22Rv1 (cell line): ENCODE measurements at regions not wholly inside any gene's neighbourhood (a gene's known extent, or its start where the extent isn't known, plus 50 kb on each side); places are given as distances from the start of the nearest gene placed in this dataset.

ENCODE experiments used
- CTCF ChIP-seq: fragments of 450-650 bp; IDR thresholded peaks from 2 replicates; pipeline ENCODE4 v1.5.1; 2017; ENCODE audit warnings: mild to moderate bottlenecking
- ZFX ChIP-seq: fragments of 450-650 bp; IDR thresholded peaks from 2 replicates; pipeline ENCODE4 v1.6.1; 2017; ENCODE audit warnings: antibody characterized with exemption, borderline replicate concordance

GRCh38 chr4:38430841-38431240, 233.2 kb upstream of the KLF3 start:
- no peak for TF ChIP-seq CTCF
- TF ChIP-seq ZFX = no peak
